HEK293 (cell line): ENCODE measurements at regions not wholly inside any gene's neighbourhood (a gene's known extent, or its start where the extent isn't known, plus 50 kb on each side); places are given as distances from the start of the nearest gene placed in this dataset.

ENCODE experiments used
- REPIN1 ChIP-seq: fragments of 450-650 bp; formaldehyde crosslinking; IDR thresholded peaks from 2 replicates; pipeline ENCODE4 v1.5.1; 2017; ENCODE audit warnings: missing biosample characterization, missing genetic modification characterization, low read depth
- ZNF214 ChIP-seq: fragments of 450-650 bp; formaldehyde crosslinking; IDR thresholded peaks from 2 replicates; pipeline ENCODE4 v1.5.1; 2017; ENCODE audit warnings: missing biosample characterization, mild to moderate bottlenecking, missing genetic modification characterization, borderline replicate concordance
- TF ChIP-seq, protein P1 (sequence below): fragments of 450-650 bp; formaldehyde crosslinking; IDR thresholded peaks from 2 replicates; pipeline ENCODE4 v1.5.1; 2016; ENCODE audit warnings: missing biosample characterization, missing genetic modification characterization

- TF ChIP-seq, protein P1, sequence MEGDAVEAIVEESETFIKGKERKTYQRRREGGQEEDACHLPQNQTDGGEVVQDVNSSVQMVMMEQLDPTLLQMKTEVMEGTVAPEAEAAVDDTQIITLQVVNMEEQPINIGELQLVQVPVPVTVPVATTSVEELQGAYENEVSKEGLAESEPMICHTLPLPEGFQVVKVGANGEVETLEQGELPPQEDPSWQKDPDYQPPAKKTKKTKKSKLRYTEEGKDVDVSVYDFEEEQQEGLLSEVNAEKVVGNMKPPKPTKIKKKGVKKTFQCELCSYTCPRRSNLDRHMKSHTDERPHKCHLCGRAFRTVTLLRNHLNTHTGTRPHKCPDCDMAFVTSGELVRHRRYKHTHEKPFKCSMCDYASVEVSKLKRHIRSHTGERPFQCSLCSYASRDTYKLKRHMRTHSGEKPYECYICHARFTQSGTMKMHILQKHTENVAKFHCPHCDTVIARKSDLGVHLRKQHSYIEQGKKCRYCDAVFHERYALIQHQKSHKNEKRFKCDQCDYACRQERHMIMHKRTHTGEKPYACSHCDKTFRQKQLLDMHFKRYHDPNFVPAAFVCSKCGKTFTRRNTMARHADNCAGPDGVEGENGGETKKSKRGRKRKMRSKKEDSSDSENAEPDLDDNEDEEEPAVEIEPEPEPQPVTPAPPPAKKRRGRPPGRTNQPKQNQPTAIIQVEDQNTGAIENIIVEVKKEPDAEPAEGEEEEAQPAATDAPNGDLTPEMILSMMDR: no peak
- TF ChIP-seq ZNF214 (no peak), REPIN1 (no peak)
These were observed 274.7 kb downstream of the RND3 start for GRCh38 chr2:150212722-150213171.
